Lung (tissue), 11 donors: ENCODE measurements at regions not wholly inside any gene's neighbourhood (a gene's known extent, or its start where the extent isn't known, plus 50 kb on each side); places are given as distances from the start of the nearest gene placed in this dataset.

Experiments
- ATAC-seq: fragments of 200-7000 bp; cut with Tn5 transposase; one replicate; pipeline ENCODE4 v1.9.1; 2020; ENCODE audit warnings: moderate number of reproducible peaks; ENCODE audit not compliant: insufficient read depth, low FRiP score
- DNase-seq, 3 donors: peaks; one replicate each; pipeline ENCODE4 v3.0.0-alpha.2; 2013 to 2017
- H3K27ac ChIP-seq, 2 donors: one replicate each; pipeline ENCODE4 v1.5.1; 2013; ENCODE audit warnings: mild to moderate bottlenecking in 2 of 2, moderate library complexity in 2 of 2, control low read depth in 1 of 2, inconsistent platforms in 1 of 2, low read depth in 1 of 2, low read length in 1 of 2
- H3K27me3 ChIP-seq, 3 donors: one replicate each; pipeline ENCODE4 v1.5.1; 2013; ENCODE audit warnings: low read length in 2 of 3; ENCODE audit not compliant: control insufficient read depth in 3 of 3, insufficient read depth in 3 of 3
- H3K36me3 ChIP-seq, 4 donors: one replicate each; pipeline ENCODE4 v1.5.1; 2013; ENCODE audit warnings: low read length in 4 of 4, mild to moderate bottlenecking in 1 of 4, moderate library complexity in 1 of 4; ENCODE audit not compliant: control insufficient read depth in 4 of 4, insufficient read depth in 4 of 4
- H3K4me1 ChIP-seq, 5 donors: one replicate each; pipeline ENCODE4 v1.5.1; 2013; ENCODE audit warnings: low read length in 5 of 5, mild to moderate bottlenecking in 2 of 5, moderate library complexity in 1 of 5; ENCODE audit not compliant: control insufficient read depth in 5 of 5, insufficient read depth in 5 of 5
- H3K4me3 ChIP-seq: one replicate; pipeline ENCODE4 v1.5.1; 2013; ENCODE audit warnings: mild to moderate bottlenecking, control low read depth, moderate library complexity
- H3K9ac ChIP-seq, 2 donors: one replicate each; pipeline ENCODE4 v1.5.1; 2013; ENCODE audit warnings: low read length in 2 of 2, control low read depth in 1 of 2; ENCODE audit not compliant: insufficient read depth in 1 of 2
- H3K9me3 ChIP-seq, 4 donors: one replicate each; pipeline ENCODE4 v1.5.1; 2013; ENCODE audit warnings: low read length in 3 of 4, mild to moderate bottlenecking in 1 of 4, moderate library complexity in 1 of 4; ENCODE audit not compliant: control insufficient read depth in 4 of 4, insufficient read depth in 3 of 4
- CTCF ChIP-seq: IDR thresholded peaks from 2 replicates; pipeline ENCODE4 v1.5.1; 2012; ENCODE audit warnings: mild to moderate bottlenecking; ENCODE audit errors: control extremely low read depth, extremely low read depth
- WGBS, 2 donors: extraction: QIAGEN DNeasy Blood & Tissue Kit; methylation state at CpG; one replicate each; pipeline ENCODE4 v1.1.7; 2013; 5-methylcytosine and 5-hydroxymethylcytosine counted together
- donor health status: control.
- donor health status: control.
- donor health status: Bipolar disorder and iron deficiency.
- donor health status: healthy.
- donor health status: DM: yes; HTN: yes; CAD: no.

GRCh38 chr7:47194516-47195057, 387.3 kb downstream of the TNS3 start:
- no peak for TF ChIP-seq CTCF
- H3K36me3 ChIP-seq = no peaks in the 10 kb centered on the region
- H3K27ac ChIP-seq = no peak overlapping the region
- WGBS, 2 donors = 93% methylated on average over 7 of the region's 7 CpGs
- H3K9me3 ChIP-seq = peaks cover 0 to 2% (median 0%) of the 10 kb centered on the region in 4 donors
- H3K27me3 ChIP-seq = no peaks in the 10 kb centered on the region
- no peak overlapping the region for H3K9ac ChIP-seq
- H3K4me1 ChIP-seq = peaks cover 0 to 8% (median 0%) of the 10 kb centered on the region in 5 donors
- DNase-seq (no peak), ATAC-seq (no peak)
- H3K4me3 ChIP-seq = no peak overlapping the region

DNA sequence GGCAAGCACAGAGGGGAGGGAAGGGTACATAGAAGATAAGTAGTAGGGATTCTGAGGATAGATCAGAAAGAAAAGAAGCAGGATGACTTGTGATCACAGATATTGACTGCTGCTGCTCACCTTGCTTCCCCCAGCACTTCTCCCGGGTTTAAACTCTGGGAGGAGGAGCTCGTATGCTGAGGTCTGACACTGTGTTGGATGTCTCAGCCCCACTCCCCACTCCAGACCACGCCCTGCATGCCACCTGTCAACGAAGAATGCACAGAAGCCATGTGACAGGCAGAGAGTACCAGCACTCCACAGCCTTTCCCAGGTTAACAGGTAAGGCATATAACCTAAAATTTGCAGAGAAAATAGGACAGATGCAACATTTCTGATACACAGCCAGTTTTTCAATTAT, 388.9 kb downstream of the TNS3 start:
- no peak for DNase-seq
- 68 to 81% methylated on average over 4 of the region's 4 CpGs for WGBS, 2 donors
- Histone ChIP-seq H3K36me3 (no peaks in the 10 kb centered on the region), H3K27ac (no peak overlapping the region), H3K27me3 (no peaks in the 10 kb centered on the region), H3K4me3 (no peak overlapping the region), H3K9ac (no peak overlapping the region), H3K9me3 (peaks cover 0 to 2% (median 0%) of the 10 kb centered on the region in 4 donors), H3K4me1 (peaks cover 0 to 8% (median 0%) of the 10 kb centered on the region in 5 donors)
- TF ChIP-seq CTCF = no peak
- peak; percentile 31 for ATAC-seq

GRCh38 chr7:47191876-47192291, 390.0 kb downstream of the TNS3 start:
- Histone ChIP-seq H3K9ac (no peak overlapping the region), H3K9me3 (peaks cover 0 to 2% (median 0%) of the 10 kb centered on the region in 4 donors), H3K27me3 (no peaks in the 10 kb centered on the region), H3K27ac (no peak overlapping the region), H3K4me3 (no peak overlapping the region), H3K4me1 (peaks cover 0 to 9% (median 0%) of the 10 kb centered on the region in 5 donors), H3K36me3 (no peaks in the 10 kb centered on the region)
- ATAC-seq (no peak), DNase-seq (no peak)
- no peak for TF ChIP-seq CTCF
- WGBS, 2 donors = 76 to 78% methylated on average over 9 of the region's 9 CpGs

DNA sequence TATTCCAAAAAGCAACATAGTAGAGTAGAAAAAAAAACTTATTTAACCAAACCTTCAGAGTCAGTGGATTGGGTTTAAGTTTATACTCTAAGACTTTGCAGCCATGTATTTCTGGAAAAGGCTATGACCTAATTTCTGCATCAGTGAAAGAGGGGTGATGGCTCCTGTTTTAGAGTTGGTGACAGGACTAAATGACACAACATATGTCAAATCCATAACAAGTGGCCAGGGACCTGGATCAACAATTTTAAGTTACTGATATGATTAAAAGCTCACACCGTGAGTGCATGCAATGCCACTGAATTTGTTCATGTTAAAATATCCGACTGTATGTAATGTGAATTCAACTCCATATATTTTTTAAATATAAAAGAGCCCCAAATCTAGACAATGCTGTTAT, 390.6 kb downstream of the TNS3 start:
- no peak for TF ChIP-seq CTCF
- Histone ChIP-seq H3K36me3 (no peaks in the 10 kb centered on the region), H3K27ac (no peak overlapping the region), H3K9me3 (peaks cover 0 to 2% (median 0%) of the 10 kb centered on the region in 4 donors), H3K9ac (no peak overlapping the region), H3K4me1 (peaks cover 0 to 9% (median 0%) of the 10 kb centered on the region in 5 donors), H3K27me3 (no peaks in the 10 kb centered on the region), H3K4me3 (no peak overlapping the region)
- ATAC-seq = no peak
- 91 to 94% methylated on average over 2 of the region's 2 CpGs for WGBS, 2 donors
- DNase-seq = no peak
